GM19238 (cell line): ENCODE measurements at regions not wholly inside any gene's neighbourhood (a gene's known extent, or its start where the extent isn't known, plus 50 kb on each side); places are given as distances from the start of the nearest gene placed in this dataset.

Experiments used
- DNase-seq: peaks from one replicate; pipeline ENCODE4 v3.0.0; 2011; ENCODE audit warnings: low spot score; ENCODE audit not compliant: insufficient read length

DNA sequence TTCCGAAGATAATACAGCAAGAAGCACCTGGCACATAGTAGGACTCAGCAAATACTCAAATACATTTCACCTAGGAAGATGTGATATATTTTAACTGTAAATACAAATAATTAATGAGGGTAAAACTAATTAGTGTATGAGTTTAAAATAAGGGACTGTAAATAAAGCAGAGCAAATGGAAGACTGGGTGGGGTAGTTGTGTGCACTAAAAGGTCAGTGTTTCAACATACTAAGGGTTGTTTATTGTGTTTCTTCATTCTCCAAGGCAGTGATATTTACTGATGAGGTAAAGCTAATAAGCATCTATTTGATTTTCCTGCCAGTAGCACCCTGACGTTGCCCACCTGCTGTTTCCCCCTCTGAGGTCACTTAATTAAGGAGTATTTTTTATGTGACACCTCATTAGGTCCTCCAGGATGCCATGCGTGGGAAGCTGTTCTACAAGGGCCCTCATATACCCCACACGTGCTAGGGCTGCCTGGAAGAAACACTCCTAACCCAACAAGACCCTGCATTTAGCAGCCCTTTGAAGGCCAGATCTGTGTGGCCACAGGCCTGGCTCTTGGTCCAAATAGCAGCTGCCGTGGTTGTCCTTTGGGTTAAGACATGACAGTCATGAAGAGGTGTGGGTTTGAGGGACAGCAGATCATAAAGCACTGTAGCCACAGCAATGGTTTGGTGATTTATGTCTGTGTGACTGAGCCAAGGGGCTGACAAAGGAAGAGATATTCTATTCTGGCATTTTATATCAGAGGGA is 97.5 kb upstream of the RPS23 start:
- no peak for DNase-seq

DNA sequence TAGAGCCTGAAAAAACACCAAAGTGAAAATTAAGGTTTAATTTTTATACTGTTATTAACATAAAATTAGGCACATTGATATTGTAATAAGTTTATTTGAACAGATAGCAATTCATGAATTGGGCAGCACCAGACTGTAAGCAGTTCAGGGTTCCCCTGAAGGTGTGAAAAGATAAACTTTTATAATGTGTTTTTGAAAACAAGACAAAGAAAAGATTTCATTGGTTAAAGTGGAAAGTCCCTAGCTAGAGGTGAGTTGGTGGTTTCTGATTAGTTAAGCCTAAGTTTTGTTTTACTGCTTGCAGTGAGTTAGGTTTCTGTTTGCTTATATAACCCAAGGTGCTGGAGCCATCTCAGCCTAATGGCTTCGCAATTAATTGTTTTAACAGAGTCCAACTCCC is 96.5 kb upstream of the RPS23 start:
- DNase-seq = no peak

DNA sequence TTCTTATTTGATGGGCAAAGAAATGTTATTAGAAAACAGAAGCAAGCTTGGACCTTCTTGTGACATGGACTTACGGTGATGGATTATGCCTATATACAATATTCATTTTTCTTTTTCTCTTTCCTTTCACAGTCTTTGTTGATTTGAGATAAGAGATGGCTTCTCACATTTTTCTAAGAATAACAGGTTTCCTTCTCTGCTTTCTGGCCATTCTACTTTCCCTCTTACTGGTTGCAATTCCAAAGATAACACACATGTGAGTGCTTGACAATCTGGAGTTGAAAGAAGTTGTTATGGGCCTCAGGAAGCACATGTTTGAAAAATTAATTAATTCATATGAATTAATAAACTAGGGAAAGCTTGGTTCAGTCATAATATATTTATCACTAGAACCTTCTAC is 89.8 kb upstream of the RPS23 start:
- DNase-seq = no peak

DNA sequence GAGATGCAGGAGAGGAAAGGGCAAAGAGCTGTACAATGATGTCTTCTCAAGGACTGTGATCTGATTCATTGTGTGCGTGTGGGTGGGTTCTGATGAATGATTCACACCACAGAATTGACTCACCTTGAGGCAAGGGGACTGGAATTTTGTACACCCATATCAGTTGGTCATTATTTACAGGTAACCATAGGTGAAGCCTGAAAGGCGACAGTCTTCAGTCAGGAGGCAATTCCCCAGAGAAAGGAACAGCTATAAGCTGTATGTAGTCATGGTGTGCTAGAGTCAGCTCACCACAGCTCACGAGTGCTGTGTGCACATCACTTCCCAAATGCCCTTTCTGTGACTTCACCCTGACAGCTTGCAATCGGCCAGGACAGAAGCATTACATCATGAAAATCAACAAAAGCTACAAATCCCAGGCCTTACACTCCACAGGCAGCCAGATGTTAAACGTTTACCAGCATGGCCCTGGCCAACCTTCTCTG is 87.6 kb upstream of the RPS23 start:
- DNase-seq = no peak

DNA sequence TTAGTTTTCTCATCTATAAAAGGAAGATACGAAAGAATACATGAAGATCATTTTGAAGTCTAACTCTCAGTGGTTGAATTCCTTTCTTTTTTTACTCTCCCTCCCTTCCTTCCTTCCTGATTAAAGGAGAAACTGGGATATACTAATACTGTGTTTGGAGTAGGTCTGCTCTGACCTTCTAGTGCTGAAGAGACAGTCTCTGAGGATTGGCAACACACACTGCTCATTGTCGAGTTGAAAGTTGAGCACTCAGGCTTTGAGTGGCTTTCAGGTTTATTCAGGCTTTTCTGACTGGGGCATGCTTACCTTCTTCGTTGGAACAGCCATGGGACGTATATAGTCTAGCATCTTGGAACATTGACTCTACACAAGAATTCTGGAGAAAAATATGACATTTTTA is 86.9 kb upstream of the RPS23 start:
- no peak for DNase-seq

DNA sequence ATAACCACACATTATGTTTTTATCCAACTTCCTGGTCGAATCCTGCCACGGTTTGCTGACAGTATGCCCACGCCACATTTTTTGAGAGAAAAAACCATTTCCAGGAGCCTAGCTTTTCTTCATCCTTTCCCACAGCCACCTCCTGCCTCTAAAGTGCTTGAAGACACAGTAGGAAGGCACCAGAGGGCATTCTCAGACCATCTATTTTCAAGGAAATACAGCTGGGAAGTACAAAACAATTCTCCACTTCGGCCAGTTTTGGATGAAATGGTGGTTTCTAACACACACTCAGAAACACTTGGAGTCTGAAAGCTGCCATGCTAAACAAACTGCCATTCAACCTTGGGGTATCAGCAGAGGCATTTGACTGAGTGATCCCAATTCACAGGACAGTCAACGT is 86.3 kb upstream of the RPS23 start:
- no peak for DNase-seq

DNA sequence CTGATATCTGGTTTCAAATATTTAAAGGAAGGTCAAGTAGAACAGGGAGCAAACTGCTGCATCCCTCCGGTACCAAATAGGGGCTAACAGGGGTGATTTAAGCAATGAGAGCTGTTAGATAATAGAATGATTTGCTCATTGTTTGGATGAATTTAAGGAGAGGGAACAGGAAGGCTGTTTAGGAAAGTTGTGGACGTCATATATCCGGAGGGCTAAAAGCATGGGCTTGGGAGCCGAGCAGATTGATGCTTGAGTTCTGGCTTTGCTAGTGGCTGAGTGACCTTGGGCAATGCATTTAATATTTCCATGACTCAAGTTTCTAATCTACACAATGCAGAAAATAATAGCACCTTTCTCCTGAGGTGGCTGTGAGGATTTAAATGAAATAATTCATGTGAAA is 85.4 kb upstream of the RPS23 start:
- no peak for DNase-seq

DNA sequence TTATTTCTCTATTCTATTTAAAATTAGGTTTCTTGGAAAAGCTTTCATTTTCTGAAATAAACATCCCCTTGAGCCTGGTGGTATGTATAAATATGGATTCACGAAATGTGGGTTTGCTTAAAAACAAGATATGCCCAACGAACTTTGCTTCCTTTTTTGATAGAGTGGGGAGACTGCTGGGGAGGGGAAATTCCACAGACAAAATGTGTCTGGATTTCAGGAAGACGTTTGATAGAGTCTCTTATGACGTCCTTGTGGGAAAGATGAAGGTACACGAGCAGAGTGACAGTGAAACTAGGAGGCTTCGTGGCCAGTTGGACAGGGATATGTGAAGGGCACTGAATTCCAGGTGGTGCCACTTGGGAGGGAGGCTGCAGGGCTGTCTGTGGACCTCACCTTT is 84.5 kb upstream of the RPS23 start:
- DNase-seq = no peak

DNA sequence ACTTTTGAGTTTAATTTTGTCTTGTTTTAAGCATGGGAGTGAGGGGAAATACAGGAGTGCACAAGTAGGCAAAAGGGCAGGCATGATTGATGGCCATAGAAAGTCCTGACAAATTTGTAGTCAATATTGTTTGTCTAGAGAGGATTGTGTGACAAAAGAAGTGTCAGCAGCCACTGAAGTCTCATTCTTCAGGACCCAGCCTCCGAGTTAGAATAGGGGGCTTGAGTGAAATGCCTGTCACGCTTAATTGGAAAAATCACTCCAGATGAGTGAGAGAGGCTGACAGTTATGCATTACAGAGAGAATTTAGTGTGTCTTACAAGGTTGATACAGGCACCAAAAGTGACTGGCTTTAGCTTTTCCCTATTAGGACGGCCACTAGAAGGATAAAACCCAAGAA is 81.9 kb upstream of the RPS23 start:
- no peak for DNase-seq

DNA sequence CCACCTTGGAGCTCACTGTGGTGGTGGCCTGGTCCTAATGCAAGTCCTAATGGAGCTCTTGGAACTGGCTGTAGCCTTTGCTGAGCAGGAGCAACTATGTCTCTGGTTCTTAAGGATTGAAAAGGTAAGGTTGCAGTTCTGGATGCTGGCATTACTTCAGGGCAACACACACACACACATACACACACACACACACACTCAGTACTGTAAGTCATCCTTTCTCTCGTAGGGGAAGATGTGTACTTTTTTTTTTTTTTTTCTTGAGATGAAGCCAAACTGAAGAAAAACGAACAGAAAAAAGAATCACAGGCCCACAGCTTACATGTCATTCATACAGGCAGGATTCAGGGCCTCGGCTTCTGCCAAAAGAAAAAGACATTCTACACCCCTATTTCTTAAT is 81.1 kb upstream of the RPS23 start:
- DNase-seq = no peak

DNA sequence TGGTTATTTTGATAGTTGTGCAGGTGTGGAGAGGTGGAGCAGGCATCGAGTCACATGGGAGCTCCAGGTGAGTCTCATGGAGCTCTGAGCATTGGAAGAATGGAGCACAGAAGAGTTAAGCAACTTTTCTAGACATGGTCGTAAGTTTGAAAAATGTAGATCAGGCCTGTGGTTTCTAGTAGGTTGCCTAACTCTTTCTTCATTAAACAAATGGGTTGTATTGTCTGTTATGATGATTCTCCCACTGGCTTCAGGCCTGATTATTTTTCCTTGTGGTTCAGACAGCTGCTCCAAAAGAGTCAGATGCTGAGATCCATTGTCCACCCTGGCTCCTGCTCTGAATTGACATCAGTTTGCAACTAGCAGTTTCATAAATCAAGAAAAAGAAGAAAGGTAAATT is 80.3 kb upstream of the RPS23 start:
- no peak for DNase-seq

DNA sequence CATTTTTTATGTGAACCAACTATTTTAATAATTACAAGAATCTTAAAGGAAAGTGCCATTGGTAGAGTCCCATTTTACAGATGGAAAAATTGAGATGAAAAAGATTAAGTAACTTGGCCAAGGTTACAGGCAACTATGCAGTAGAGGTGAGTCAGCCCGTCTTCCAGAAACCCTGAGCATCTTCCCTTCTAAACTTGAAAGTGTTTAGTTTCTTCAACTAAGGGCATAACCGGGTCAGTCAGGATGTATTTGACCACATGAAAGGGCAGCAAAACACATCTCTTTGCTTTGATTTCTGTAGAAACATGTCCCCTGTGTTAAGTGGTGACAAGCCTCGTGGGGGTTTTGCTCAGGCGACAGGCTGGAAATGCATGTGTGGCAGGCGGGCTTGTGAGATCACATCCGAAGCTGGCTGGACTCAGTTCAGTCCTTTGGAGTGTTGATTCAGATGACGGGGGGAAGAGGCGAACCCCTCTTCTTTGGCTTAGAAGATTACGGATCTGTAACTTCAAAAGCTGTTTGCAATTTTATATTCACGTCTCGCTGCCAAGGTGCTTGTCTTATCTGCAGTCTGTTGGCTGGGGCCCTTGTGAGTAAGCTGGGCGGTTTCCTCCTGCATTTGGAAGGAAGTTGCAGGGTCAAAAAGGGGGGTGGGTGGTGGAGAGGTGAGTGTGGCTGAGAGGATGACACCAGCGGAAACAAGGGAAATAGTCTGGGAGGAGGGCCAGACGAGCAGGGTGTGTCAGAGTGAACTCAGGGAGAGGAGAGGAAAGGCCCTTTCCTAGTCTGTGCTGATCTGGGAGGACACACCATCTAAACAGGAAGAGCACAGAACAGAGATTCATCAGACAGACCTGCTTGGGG is 78.9 kb upstream of the RPS23 start:
- no peak for DNase-seq

DNA sequence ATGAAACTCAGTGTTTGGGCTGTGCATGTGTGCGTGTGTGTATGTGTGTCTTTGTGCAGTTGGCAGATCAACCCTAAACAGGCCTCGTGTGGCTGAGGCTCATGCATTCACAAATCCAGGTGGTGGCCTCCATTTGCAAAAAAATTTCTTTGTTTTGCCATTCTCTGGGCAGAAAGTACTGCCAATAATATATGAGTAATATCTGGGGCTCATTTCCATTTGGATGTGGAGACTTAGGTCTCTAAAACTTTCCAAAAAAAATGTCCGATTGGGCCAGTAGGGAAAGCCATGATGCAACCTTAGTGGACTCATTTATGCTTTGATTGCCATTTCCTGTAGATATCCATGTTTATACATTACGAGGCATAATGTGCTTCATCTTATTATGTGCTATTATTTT is 77.9 kb upstream of the RPS23 start:
- no peak for DNase-seq

DNA sequence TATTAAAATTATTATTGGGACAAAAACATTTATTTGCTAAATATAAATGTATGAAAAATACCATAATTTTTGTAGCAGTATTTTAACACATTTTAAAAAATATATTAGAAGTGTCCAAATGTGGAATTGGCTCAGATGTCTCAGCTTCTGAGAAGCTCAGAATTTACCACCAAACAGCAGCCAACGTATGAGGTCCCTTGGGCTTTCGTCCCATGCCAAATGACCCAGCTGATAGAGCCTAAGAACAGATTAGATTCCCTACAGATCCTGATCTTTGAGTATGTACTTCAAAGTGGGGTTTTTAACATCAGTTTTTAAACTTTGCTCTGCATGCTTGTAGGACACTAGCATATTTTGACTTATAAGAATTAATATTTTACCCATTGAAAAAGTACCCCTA is 77.3 kb upstream of the RPS23 start:
- no peak for DNase-seq

DNA sequence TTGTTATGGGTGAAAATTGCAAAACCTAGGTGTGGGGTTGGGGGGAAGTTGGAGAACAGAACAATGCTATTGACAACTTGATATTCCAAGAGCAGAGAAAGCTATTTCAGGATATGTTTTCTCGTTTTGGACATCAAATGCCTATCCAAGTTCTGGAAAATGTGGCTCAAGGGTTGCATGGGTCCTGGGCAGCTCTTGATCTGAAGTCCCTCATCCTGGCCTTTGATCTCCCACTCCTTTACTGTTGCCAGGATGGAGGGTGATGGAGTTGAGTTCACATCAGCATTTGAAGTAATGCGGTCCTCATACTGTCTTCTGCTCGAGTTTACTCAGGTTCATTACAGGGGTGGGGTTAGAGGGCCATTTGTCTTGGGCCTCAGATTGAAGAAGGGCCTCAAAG is 76.9 kb upstream of the RPS23 start:
- no peak for DNase-seq

DNA sequence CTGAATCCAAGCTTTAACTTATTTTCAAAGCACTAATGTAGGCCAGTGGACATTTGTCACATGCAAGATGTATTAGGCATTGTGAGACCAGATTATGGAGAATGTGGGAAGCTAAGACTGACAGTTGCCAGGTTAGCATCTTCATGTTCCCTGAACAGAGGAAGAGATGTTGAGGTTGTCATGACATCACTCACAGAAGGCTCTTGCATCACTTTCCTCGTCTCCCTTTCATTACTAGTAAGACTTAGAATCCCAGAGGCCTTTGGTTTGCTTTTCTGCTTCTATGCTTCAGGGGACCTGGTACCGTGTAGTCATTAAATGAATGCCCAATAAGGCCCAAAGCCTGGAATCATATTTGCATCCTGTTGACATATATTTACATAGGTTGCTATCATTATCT is 76.4 kb upstream of the RPS23 start:
- no peak for DNase-seq

DNA sequence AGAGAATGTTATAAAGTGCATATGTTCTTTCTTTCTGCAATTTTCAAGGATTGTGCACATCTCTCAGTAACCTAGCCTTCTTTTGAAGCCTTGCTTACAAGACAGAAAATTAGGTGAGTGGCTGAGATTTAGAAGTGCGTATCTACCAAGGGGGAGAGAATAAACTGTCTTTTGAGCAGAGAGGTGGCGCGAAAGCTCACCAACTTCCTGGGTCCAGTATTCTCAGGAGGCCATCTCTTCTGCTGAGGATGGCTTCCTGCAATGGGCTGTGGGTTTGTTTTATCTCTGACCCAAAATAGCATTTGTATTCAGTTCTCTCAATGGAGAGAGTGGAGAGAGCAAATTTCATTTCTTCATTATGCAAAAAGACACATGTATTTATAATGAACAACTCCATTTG is 75.4 kb upstream of the RPS23 start:
- DNase-seq = no peak

DNA sequence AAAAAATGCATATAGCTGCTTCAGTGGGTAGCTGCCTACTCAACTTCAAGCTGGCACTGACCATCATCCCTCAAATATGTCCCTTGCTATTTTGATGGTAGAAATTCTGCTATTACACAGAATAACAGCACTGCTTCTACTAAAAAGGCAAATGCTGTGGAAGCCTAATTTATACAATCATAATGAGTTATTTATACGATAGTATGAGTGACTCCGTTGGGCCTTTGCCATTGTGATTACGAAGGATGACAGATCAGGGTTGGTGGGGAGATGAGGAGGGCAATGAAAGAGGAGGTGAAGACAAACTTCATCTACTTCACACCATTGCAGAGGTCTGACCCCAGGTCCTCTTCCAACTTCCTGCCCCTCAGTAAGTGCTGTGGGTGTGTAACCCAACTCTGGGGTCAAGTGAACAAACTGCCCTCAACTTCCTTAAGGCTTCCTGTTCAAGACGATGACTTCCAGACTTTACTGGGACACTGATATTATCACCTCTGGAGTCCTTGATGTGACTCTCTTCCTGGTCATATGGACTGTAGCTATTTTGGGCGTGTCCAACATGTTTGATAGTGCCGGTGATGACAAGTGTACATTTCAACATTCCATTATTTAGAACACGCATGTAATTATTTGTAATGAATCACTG is 74.1 kb upstream of the RPS23 start:
- DNase-seq = no peak

DNA sequence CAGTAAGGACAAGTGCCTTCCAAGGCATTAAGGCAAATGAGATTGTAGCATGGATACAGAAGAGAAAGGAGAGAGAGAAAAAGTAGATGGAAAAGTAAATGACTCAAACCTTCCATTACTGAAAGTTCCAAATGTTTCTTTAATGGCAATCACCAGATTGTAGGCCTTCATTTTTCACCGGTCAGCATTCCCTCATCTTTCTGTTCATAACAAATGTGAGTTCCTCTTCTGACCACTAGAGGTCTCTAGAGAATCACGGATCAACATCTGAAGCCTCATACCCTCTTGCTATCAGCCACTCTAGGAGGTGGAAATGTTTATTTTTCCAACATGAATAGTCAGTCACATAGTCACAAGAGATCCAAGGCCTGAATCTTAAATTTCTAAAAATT is 73.6 kb upstream of the RPS23 start:
- peak; percentile 22 for DNase-seq

DNA sequence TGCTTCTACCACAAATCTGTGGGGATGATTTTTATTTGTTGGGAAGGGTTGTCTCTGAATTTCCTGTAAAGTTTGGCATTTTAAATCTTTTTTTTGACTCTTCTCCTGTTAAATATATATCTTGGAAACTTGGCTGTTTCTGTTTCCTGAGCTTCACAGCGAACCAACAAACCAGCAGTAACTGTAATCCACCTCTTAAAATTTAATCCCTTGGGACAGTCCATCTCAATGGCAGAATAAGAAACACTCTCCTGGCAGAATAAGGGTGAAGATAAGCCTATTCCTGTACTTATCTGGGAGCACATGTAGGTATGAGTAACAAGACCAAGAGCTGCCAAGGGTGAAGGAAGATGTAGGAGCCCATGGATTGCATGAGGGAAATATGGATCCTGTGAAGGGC is 73.1 kb upstream of the RPS23 start:
- no peak for DNase-seq

DNA sequence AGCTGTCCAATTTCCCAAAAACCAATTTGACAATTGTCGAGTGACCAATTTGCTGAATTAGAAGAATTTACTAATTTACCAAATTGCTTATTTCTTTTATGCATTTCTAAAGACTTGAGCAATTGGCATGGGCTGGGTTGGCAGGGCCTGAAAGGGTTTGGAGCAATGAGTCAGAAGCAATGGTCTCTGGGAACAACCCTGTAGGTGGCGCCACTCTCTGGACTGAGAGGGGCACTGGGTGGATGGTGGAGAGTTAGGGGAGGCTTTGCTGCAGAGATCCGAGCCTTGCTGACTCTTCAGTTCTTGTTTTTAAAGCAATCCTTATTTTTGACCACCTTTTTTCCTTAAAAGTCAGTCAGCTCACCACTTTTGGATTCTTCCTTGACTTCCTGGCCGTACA is 71.5 kb upstream of the RPS23 start:
- no peak for DNase-seq

DNA sequence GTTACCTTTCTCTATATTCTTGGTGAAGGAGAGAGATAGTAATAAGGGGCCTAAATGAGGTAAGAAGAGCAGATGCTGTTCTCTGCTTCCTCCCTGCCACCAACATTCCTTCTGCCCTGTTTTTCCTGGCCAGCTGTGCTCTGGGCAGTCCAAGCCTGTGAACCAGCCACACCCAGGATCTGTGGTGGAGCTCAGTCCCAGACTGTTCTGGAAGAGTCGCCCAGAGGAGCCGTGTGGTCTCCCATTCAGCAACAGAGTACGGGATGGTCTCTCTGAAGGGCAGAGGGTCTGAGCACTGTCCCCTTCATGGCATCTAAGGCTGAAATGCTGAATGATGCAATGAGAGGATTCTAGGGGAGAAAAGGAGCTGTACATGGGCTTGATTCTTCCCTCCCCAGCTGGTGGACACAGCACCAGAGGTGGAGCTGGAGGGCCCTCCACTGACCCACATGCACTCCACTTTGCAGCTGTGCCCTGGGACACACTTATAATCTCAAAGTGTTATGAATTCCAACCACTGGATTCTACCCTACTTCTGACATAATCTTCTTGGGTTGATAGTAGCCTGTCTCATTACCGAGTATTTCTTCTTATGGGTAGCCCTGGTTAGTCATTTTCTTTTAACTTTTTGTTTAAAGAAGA is 70.8 kb upstream of the RPS23 start:
- no peak for DNase-seq
